GM19372 (cell line): ENCODE measurements at regions not wholly inside any gene's neighbourhood (a gene's known extent, or its start where the extent isn't known, plus 50 kb on each side); places are given as distances from the start of the nearest gene placed in this dataset.

Experiments used
- ATAC-seq: cut with Tn5 transposase; IDR thresholded peaks from one replicate; pipeline ENCODE4 v1.9.1; 2021; ENCODE audit warnings: mild to moderate bottlenecking, low read depth, moderate library complexity; ENCODE audit not compliant: unreplicated experiment

GRCh38 chr9:16356196-16356765, 514.2 kb downstream of the BNC2 start:
- no peak for ATAC-seq

GRCh38 chr9:16357828-16358227, 512.6 kb downstream of the BNC2 start:
- no peak for ATAC-seq

GRCh38 chr9:16358751-16359150, 511.7 kb downstream of the BNC2 start:
- ATAC-seq = no peak
